Common myeloid progenitor, CD34-positive (primary cell): ENCODE measurements at regions not wholly inside any gene's neighbourhood (a gene's known extent, or its start where the extent isn't known, plus 50 kb on each side); places are given as distances from the start of the nearest gene placed in this dataset.

ENCODE experiments used
- CTCF ChIA-PET: fragments of 350-600 bp; sonication (Branson Sonifier 250); formaldehyde crosslinking; loops from one replicate; lab custom pipeline; 2021; ENCODE audit warnings: antibody characterized with exemption; lab: Charles Lee
- POLR2A ChIA-PET: fragments of 350-600 bp; sonication (Branson Sonifier 250); formaldehyde crosslinking; loops from one replicate; lab custom pipeline; 2021; ENCODE audit warnings: antibody characterized with exemption; lab: Charles Lee
- DNase-seq, 3 donors: peaks; one replicate each; pipeline versions ENCODE4 v3.0.0 to v3.0.0-alpha.2; 2013
- H3K27ac ChIP-seq, 2 experiments: 1 replicate in 1 of 2; 2 replicates in 1 of 2; pipeline ENCODE4 v1.7.0; 2013; ENCODE audit warnings: inconsistent platforms in 2 of 2, low read length in 2 of 2, mild to moderate bottlenecking in 2 of 2, low read depth in 1 of 2, moderate library complexity in 1 of 2; ENCODE audit not compliant: severe bottlenecking in 2 of 2, insufficient read depth in 1 of 2, poor library complexity in 1 of 2
- H3K27me3 ChIP-seq, 5 experiments: replicated peaks in 2 of 5; 1 replicate in 3 of 5; 2 replicates in 2 of 5; pipeline versions ENCODE4 v1.6.1 to v1.7.0; 2013; ENCODE audit warnings: low read length in 4 of 5, mild to moderate bottlenecking in 2 of 5, moderate library complexity in 2 of 5, inconsistent platforms in 1 of 5; ENCODE audit not compliant: insufficient read depth in 5 of 5, control insufficient read depth in 4 of 5
- H3K36me3 ChIP-seq, 4 experiments: 1 replicate in 2 of 4; 2 replicates in 2 of 4; pipeline versions ENCODE4 v1.6.1 to v1.7.0; 2013; ENCODE audit warnings: low read length in 3 of 4, control low read depth in 1 of 4, mild to moderate bottlenecking in 1 of 4; ENCODE audit not compliant: control insufficient read depth in 4 of 4, insufficient read depth in 4 of 4
- H3K4me1 ChIP-seq, 4 experiments: 1 replicate in 3 of 4; 2 replicates in 1 of 4; pipeline versions ENCODE4 v1.6.1 to v1.7.1; 2013; ENCODE audit warnings: low read length in 3 of 4, mild to moderate bottlenecking in 3 of 4, control low read depth in 1 of 4, inconsistent platforms in 1 of 4, moderate library complexity in 1 of 4; ENCODE audit not compliant: control insufficient read depth in 4 of 4, insufficient read depth in 4 of 4; ENCODE audit errors: control extremely low read depth in 1 of 4
- H3K4me3 ChIP-seq, 7 experiments: 1 replicate in 4 of 7; 2 replicates in 3 of 7; pipeline versions ENCODE4 v1.5.1 to v1.7.0; 2013; ENCODE audit warnings: mild to moderate bottlenecking in 7 of 7, low read length in 6 of 7, moderate library complexity in 6 of 7, inconsistent platforms in 2 of 7, low read depth in 2 of 7, control low read depth in 1 of 7; ENCODE audit not compliant: insufficient read depth in 4 of 7, control insufficient read depth in 1 of 7; ENCODE audit errors: extremely low read depth in 1 of 7
- H3K9me3 ChIP-seq, 5 experiments: 1 replicate in 4 of 5; 2 replicates in 1 of 5; pipeline versions ENCODE4 v1.6.1 to v1.7.1; 2013; ENCODE audit warnings: low read length in 4 of 5, mild to moderate bottlenecking in 2 of 5, inconsistent platforms in 1 of 5, low read depth in 1 of 5, moderate library complexity in 1 of 5; ENCODE audit not compliant: control insufficient read depth in 4 of 5, insufficient read depth in 2 of 5; ENCODE audit errors: control extremely low read depth in 1 of 5
- WGBS: methylation state at CpG from one replicate; pipeline ENCODE4 v1.1.5; 2013; ENCODE audit not compliant: insufficient coverage; 5-methylcytosine and 5-hydroxymethylcytosine counted together

DNA sequence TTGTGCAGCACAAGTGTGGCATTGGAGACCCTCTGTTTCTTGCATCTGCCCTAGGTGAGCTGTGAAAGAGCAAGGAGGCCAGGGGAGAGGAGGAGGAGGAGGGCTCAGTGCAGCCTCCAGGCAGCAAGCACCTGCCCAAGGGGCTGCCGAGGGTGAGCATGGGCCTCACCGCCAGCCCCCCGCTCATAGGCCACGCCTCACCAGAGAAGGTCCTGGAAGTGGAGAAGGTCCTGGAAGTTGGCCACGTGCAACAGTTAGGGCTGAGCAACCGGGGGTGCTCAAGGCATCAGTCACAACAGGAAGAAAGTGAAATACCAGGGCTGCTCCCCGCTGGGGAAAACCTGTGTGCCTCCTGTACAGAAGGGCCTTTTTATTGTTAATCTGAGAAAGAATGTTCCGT, 168.9 kb downstream of the TEX29 start:
- H3K27ac ChIP-seq, result no peak overlapping the region
- ChIA-PET CTCF (interaction anchor here (0.6 to 1.9 kb wide), 3 partner anchors 15 to 954 kb away, joined by 3 to 6 read pairs (median 5); no protein-coding TSS in a partner anchor), POLR2A (no interaction called here)
- no peak for DNase-seq
- peaks cover 0 to 36% (median 7%) of the 10 kb centered on the region in 5 experiments for H3K27me3 ChIP-seq
- H3K36me3 ChIP-seq, result no peaks in the 10 kb centered on the region
- no peak overlapping the region for H3K4me3 ChIP-seq
- WGBS, result 93% methylated on average over 8 of the region's 8 CpGs
- peaks cover 0 to 23% (median 12%) of the 10 kb centered on the region in 5 experiments for H3K9me3 ChIP-seq
- H3K4me1 ChIP-seq, result no peaks in the 10 kb centered on the region

DNA sequence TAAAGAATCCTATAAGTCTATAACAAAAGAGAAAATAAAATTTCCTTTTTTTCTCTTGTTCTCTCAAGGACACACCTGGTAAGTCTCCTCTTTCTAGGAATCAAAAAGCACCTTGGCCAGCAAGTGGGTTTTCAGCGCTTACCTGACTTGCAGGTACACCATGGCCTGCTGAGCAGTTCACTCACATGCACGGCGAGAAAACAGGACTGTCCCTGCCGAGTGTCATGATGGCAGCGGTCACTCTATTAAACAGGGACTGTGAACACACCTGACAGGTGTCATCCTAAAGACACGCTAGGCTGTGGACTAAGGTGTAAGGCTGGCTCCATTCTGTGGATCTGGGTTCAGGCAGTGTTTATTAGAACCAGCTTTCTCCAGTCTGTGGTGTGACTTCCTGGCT, 170.2 kb downstream of the TEX29 start:
- 97% methylated on average over 3 of the region's 6 CpGs for WGBS
- no peak for DNase-seq
- no peaks in the 10 kb centered on the region for H3K36me3 ChIP-seq
- H3K27ac ChIP-seq, result no peak overlapping the region
- H3K4me1 ChIP-seq, result no peaks in the 10 kb centered on the region
- H3K27me3 ChIP-seq, result peaks cover 0 to 37% (median 7%) of the 10 kb centered on the region in 5 experiments
- H3K4me3 ChIP-seq, result no peak overlapping the region
- ChIA-PET POLR2A (no interaction called here), CTCF (no interaction called here)
- peaks cover 2 to 23% (median 12%) of the 10 kb centered on the region in 5 experiments for H3K9me3 ChIP-seq

DNA sequence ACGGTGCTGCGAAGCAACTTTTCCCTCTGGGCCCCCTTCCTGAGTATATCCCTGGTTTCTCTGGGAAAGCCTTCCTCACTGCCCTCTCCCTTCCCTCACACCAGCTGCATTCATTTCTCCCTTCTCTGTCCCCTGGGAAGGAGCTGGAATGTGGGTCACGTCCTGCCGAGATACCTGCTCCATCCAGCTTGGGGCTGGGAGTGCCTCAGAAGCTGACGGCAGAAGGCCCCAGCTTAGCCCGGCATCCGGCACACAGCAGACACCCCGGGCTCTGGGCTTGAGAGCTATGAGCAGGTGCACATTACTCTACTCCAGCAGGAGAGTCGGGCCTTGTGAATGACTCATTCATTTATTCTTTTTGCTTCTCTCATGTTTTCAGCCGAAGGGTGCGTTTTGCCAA, 170.6 kb downstream of the TEX29 start:
- Histone ChIP-seq H3K4me1 (no peaks in the 10 kb centered on the region), H3K36me3 (no peaks in the 10 kb centered on the region), H3K9me3 (peaks cover 3 to 22% (median 12%) of the 10 kb centered on the region in 5 experiments), H3K27ac (no peak overlapping the region), H3K27me3 (peaks cover 0 to 37% (median 7%) of the 10 kb centered on the region in 5 experiments), H3K4me3 (no peak overlapping the region)
- CTCF ChIA-PET, result no interaction called here
- POLR2A ChIA-PET, result no interaction called here
- no peak for DNase-seq
- WGBS, result 70% methylated on average over 10 of the region's 11 CpGs

DNA sequence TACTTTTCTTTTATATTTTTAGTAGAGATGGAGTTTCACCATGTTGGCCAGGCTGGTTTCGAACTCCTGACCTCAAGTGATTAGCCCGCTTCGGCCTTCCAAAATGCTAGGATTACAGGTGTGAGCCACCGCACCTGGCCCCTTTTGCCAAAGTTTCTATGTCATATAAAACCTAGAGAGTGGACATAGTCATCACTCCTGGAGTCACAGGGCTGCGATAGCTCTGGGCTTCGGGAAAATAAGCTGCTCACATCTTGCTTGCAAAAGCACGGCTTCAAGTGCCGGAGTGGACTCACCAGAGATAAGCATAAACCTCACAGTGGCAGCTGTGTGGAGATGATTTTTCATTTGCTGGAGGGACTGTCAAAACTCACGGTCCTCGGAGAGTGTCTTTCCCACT, 171.2 kb downstream of the TEX29 start:
- Histone ChIP-seq H3K27me3 (peaks cover 0 to 37% (median 7%) of the 10 kb centered on the region in 5 experiments), H3K27ac (no peak overlapping the region), H3K9me3 (peaks cover 3 to 21% (median 12%) of the 10 kb centered on the region in 5 experiments), H3K36me3 (no peaks in the 10 kb centered on the region), H3K4me3 (no peak overlapping the region), H3K4me1 (no peaks in the 10 kb centered on the region)
- POLR2A ChIA-PET, result no interaction called here
- WGBS, result 87% methylated on average over 10 of the region's 10 CpGs
- CTCF ChIA-PET, result interaction anchor here (1.7 kb wide), 1 partner anchor 13 kb away, joined by 4 read pairs; no protein-coding TSS in a partner anchor
- DNase-seq, result no peak

DNA sequence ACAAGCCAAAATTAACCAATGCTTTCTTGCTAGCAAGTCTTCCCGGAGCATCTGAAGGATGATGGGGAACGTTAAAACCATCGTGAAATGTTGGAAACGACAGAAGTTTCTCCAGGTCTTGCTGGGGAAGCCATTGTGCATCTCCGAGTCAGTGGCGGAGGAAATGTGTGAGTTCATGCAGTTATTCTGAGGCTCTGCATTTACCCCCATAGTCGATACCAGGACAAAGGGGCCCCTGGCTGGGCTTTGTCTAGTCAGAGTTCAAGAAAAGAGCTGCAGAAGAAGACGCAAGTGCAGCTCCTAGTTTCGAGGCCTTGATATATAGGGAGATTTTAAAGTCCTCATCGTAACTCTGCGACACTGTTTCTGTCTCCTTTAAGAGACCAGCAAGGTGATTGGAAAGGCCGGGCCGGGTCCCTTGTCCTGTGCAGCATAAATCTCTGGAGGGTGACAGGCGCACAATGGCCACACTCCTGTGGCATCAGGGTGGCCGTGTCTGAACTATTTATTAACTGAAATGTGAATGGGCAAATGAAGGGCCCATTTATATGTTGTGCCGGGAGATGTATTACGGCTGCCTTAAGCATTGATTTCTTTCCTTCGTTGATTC, 172.0 kb downstream of the TEX29 start:
- Histone ChIP-seq H3K4me3 (no peak overlapping the region), H3K36me3 (no peaks in the 10 kb centered on the region), H3K4me1 (no peaks in the 10 kb centered on the region), H3K27me3 (peaks cover 0 to 37% (median 5%) of the 10 kb centered on the region in 5 experiments), H3K27ac (no peak overlapping the region), H3K9me3 (peaks cover 2 to 15% (median 5%) of the 10 kb centered on the region in 5 experiments)
- POLR2A ChIA-PET, result no interaction called here
- CTCF ChIA-PET, result interaction anchor here (1.7 kb wide), 1 partner anchor 13 kb away, joined by 4 read pairs; no protein-coding TSS in a partner anchor
- DNase-seq, result no peak
- 74% methylated on average over 17 of the region's 18 CpGs for WGBS

DNA sequence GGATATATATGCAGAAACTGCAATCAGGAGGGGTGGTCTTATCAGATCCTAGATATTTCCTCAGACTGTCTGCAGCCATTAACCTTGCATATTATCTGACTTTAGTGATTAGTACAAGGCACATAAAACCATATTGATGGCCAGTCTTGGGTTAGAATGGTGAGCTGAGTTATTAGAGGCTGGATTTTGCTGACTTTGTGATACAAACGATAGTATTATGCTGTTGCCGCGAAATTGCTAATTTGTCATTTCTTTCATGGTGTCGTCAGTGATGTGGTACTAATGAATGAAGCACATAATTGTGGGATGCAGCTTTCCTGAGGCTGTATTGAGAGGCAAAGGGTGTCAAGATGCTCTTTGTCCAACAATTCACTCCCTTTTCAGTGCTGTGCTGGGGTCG, 172.5 kb downstream of the TEX29 start:
- H3K36me3 ChIP-seq, result no peaks in the 10 kb centered on the region
- no peak for DNase-seq
- no peaks in the 10 kb centered on the region for H3K4me1 ChIP-seq
- peaks cover 1 to 12% (median 2%) of the 10 kb centered on the region in 5 experiments for H3K9me3 ChIP-seq
- H3K27ac ChIP-seq, result no peak overlapping the region
- POLR2A ChIA-PET, result no interaction called here
- H3K27me3 ChIP-seq, result peaks cover 0 to 37% (median 3%) of the 10 kb centered on the region in 5 experiments
- CTCF ChIA-PET, result interaction anchor here (1.7 kb wide), 1 partner anchor 14 kb away, joined by 4 read pairs; no protein-coding TSS in a partner anchor
- no peak overlapping the region for H3K4me3 ChIP-seq
- WGBS, result 95% methylated on average over 3 of the region's 5 CpGs

DNA sequence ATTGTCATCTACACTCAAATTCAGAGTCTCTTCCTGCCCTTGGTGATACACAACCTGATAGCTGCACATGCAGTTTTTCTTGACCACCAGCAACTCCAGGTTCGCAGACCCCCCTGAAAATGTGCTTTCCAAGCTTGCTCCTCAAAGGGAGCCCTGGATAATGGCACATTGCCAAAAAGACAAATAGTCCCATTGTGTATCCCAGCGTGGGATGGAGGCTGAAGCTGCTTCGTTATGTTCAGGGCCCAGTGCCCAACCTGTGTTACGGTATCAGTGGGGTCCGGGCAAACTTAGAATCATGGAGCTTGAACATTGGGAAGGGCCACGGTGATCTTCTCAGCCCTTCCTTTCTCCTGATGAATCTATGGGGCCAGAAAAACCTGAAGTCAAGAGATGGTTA, 173.0 kb downstream of the TEX29 start:
- 94% methylated on average over 6 of the region's 6 CpGs for WGBS
- POLR2A ChIA-PET, result no interaction called here
- Histone ChIP-seq H3K27me3 (peaks cover 0 to 33% (median 3%) of the 10 kb centered on the region in 5 experiments), H3K9me3 (peaks cover 0 to 8% (median 2%) of the 10 kb centered on the region in 5 experiments), H3K36me3 (no peaks in the 10 kb centered on the region), H3K27ac (no peak overlapping the region), H3K4me3 (no peak overlapping the region), H3K4me1 (no peaks in the 10 kb centered on the region)
- CTCF ChIA-PET, result interaction anchor here (1.7 kb wide), 1 partner anchor 14 kb away, joined by 4 read pairs; no protein-coding TSS in a partner anchor
- DNase-seq, result no peak
